Keratinocyte (primary cell): ENCODE measurements at regions not wholly inside any gene's neighbourhood (a gene's known extent, or its start where the extent isn't known, plus 50 kb on each side); places are given as distances from the start of the nearest gene placed in this dataset.

Experiments
- DNase-seq: peaks from one replicate; pipeline ENCODE4 v3.0.0-alpha.2; 2011; ENCODE audit warnings: low read depth, missing footprints, low spot score
- FAIRE-seq: peaks from 2 replicates; lab custom pipeline; 2011; peaks lifted over from hg19 to GRCh38; lab: Jason Lieb, UNC
- H2AFZ ChIP-seq: 2 replicates; pipeline ENCODE4 v1.6.0; 2012; ENCODE audit warnings: low read length, control low read depth, inconsistent platforms; ENCODE audit not compliant: control insufficient read depth
- H3K27ac ChIP-seq: 2 replicates; pipeline ENCODE4 v1.5.1; 2011; ENCODE audit warnings: low read length; ENCODE audit not compliant: control insufficient read depth, insufficient read depth
- H3K27me3 ChIP-seq: 3 replicates; pipeline ENCODE4 v1.6.0; 2011; ENCODE audit warnings: low read length; ENCODE audit not compliant: control insufficient read depth, insufficient read depth; ENCODE audit errors: extremely low read depth
- H3K36me3 ChIP-seq, 2 experiments: 2 replicates in 1 of 2; 3 replicates in 1 of 2; pipeline ENCODE4 v1.5.1; 2011; ENCODE audit warnings: low read length in 2 of 2, mild to moderate bottlenecking in 1 of 2; ENCODE audit not compliant: control insufficient read depth in 2 of 2, insufficient read depth in 2 of 2; ENCODE audit errors: extremely low read depth in 1 of 2
- H3K4me1 ChIP-seq: 3 replicates; pipeline ENCODE4 v1.5.1; 2011; ENCODE audit warnings: low read length; ENCODE audit not compliant: control insufficient read depth, insufficient read depth; ENCODE audit errors: extremely low read depth
- H3K4me2 ChIP-seq: 3 replicates; pipeline ENCODE4 v1.6.0; 2011; ENCODE audit warnings: low read depth, low read length; ENCODE audit not compliant: control insufficient read depth, insufficient read depth; ENCODE audit errors: extremely low read depth
- H3K4me3 ChIP-seq, 3 experiments: fragments of 200-600 bp in 1 of 3; sonication (generic) in 1 of 3; 2 replicates in 2 of 3; 3 replicates in 1 of 3; pipeline ENCODE4 v1.5.1; 2011 to 2016; ENCODE audit warnings: low read length in 3 of 3, mild to moderate bottlenecking in 3 of 3, control low read depth in 2 of 3, inconsistent platforms in 1 of 3, low read depth in 1 of 3, mixed read lengths in 1 of 3, mixed run types in 1 of 3, moderate library complexity in 1 of 3; ENCODE audit not compliant: control insufficient read depth in 2 of 3, insufficient read depth in 2 of 3; ENCODE audit errors: extremely low read depth in 1 of 3
- H3K79me2 ChIP-seq: 2 replicates; pipeline ENCODE4 v1.6.0; 2012; ENCODE audit warnings: low read length; ENCODE audit not compliant: control insufficient read depth, insufficient read depth
- H3K9ac ChIP-seq: 3 replicates; pipeline ENCODE4 v1.6.0; 2011; ENCODE audit warnings: low read length; ENCODE audit not compliant: control insufficient read depth, insufficient read depth; ENCODE audit errors: extremely low read depth
- H3K9me1 ChIP-seq: 3 replicates; pipeline ENCODE4 v1.6.0; 2011; ENCODE audit warnings: low read length; ENCODE audit not compliant: control insufficient read depth, insufficient read depth; ENCODE audit errors: extremely low read depth
- H3K9me3 ChIP-seq: 2 replicates; pipeline ENCODE4 v1.5.1; 2012; ENCODE audit warnings: low read depth, low read length; ENCODE audit not compliant: control insufficient read depth
- H4K20me1 ChIP-seq: 3 replicates; pipeline ENCODE4 v1.6.0; 2011; ENCODE audit warnings: low read length; ENCODE audit not compliant: control insufficient read depth, insufficient read depth; ENCODE audit errors: extremely low read depth
- CTCF ChIP-seq, 3 experiments: IDR thresholded peaks in 1 of 3; conservative IDR thresholded peaks in 1 of 3; optimal IDR thresholded peaks in 1 of 3; 2 replicates in 2 of 3; 3 replicates in 1 of 3; pipeline versions ENCODE3 to v1.5.1; 2011; ENCODE audit warnings: low read length in 3 of 3, mild to moderate bottlenecking in 3 of 3, moderate library complexity in 2 of 3, control low read depth in 1 of 3, inconsistent platforms in 1 of 3; ENCODE audit not compliant: insufficient read depth in 2 of 3; ENCODE audit errors: extremely low read depth in 1 of 3
- EZH2 ChIP-seq: IDR thresholded peaks from one replicate; pipeline ENCODE4 v1.6.1; 2012; ENCODE audit warnings: inconsistent platforms, mild to moderate bottlenecking, low read length, moderate library complexity
- dilution Hi-C: fragments of 300-500 bp; cut with MboI; formaldehyde crosslinking; loops from one replicate; pipeline ENCODE4 v1.7.0; 2020; ENCODE audit warnings: low sequenced_read_pairs; ENCODE audit not compliant: extremely low pct_ligation_motif_present

GRCh38 chr12:127780881-127781280 is 486.1 kb upstream of the TMEM132C start:
- no peak overlapping the region for H3K4me2 ChIP-seq
- DNase-seq (no peak), FAIRE-seq (no peak)
- H2AFZ ChIP-seq: no peak overlapping the region
- H3K9me3 ChIP-seq: no peaks in the 10 kb centered on the region
- dilution Hi-C loops: no loop called here
- no peaks in the 10 kb centered on the region for H4K20me1 ChIP-seq
- H3K4me3 ChIP-seq: no peak overlapping the region
- no peaks in the 10 kb centered on the region for H3K9me1 ChIP-seq
- no peak overlapping the region for H3K9ac ChIP-seq
- TF ChIP-seq EZH2: no peak
- no peak for TF ChIP-seq CTCF (optimal IDR thresholded peaks at IDR 0.05 in 1 of 3, IDR thresholded peaks at IDR 0.05 in 1 of 3, conservative IDR thresholded peaks at IDR 0.05 in 1 of 3; ENCODE audit: extremely low read depth in 1 of 3, insufficient read depth in 2 of 3, low read length in 3 of 3)
- H3K27ac ChIP-seq: no peak overlapping the region
- H3K4me1 ChIP-seq: no peaks in the 10 kb centered on the region
- no peaks in the 10 kb centered on the region for H3K27me3 ChIP-seq
- no peaks in the 10 kb centered on the region for H3K79me2 ChIP-seq
- no peaks in the 10 kb centered on the region for H3K36me3 ChIP-seq

GRCh38 chr12:127781336-127781735 is 485.6 kb upstream of the TMEM132C start:
- Histone ChIP-seq H3K9me1 (no peaks in the 10 kb centered on the region), H3K27ac (no peak overlapping the region), H3K9me3 (no peaks in the 10 kb centered on the region), H3K79me2 (no peaks in the 10 kb centered on the region), H3K27me3 (no peaks in the 10 kb centered on the region), H3K4me1 (no peaks in the 10 kb centered on the region), H3K4me3 (no peak overlapping the region), H4K20me1 (no peaks in the 10 kb centered on the region), H3K9ac (no peak overlapping the region), H2AFZ (no peak overlapping the region), H3K36me3 (no peaks in the 10 kb centered on the region), H3K4me2 (no peak overlapping the region)
- TF ChIP-seq CTCF (optimal IDR thresholded peaks at IDR 0.05 in 1 of 3, IDR thresholded peaks at IDR 0.05 in 1 of 3, conservative IDR thresholded peaks at IDR 0.05 in 1 of 3; ENCODE audit: extremely low read depth in 1 of 3, insufficient read depth in 2 of 3, low read length in 3 of 3) (no peak), EZH2 (no peak)
- dilution Hi-C loops: no loop called here
- FAIRE-seq: no peak
- DNase-seq: no peak
